ENCODE measurements at regions not wholly inside any gene's neighbourhood (a gene's known extent, or its start where the extent isn't known, plus 50 kb on each side); places are given as distances from the start of the nearest gene placed in this dataset.

DNA sequence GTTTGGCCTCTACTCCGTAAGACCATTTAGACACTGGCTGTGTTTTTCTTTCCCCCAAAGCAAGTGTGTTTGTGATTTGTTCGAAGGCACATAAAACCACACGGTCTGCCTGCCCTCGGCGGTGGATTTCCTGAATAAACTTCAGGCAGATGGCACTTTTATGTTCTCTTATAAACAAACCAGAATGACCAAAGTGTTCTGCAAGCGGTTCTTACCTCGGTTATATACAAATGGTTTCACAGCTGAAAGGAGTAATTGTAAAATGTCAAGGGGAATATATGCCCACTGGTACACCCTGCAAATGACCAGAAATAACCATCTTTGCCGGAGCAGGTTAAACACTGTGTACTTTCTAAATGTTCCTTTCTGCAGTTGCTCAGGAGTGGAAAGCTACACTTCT is 1475.8 kb upstream of the TMEM132C start:
- no peak overlapping the region for H3K27ac ChIP-seq (ENCODE audit: control insufficient read depth, insufficient read depth)
- no peaks in the 10 kb centered on the region for H3K9me3 ChIP-seq (replicated peaks; ENCODE audit: control insufficient read depth, insufficient read depth, low read length)
- BruUV-seq (replicated peaks): no TSS peak
- H3K4me2 ChIP-seq (ENCODE audit: control insufficient read depth, insufficient read depth): no peak overlapping the region
- intact Hi-C loops (cut with micrococcal nuclease; ENCODE audit: unreplicated experiment): no loop called here
- in situ Hi-C loops (cut with MboI): no loop called here
- ATAC-seq (no peak), DNase-seq (ENCODE audit: low read depth, low spot score) (no peak), FAIRE-seq (no peak)
- H3K79me2 ChIP-seq (ENCODE audit: control insufficient read depth, insufficient read depth, low read length): no peaks in the 10 kb centered on the region
- 56% methylated on average over 8 of the region's 8 CpGs for WGBS (ENCODE audit: insufficient coverage, insufficient replicate concordance, low lambda C conversion rate, missing lambda C conversion rate)
- H3K36me3 ChIP-seq (ENCODE audit: control insufficient read depth in 2 of 2, insufficient read depth in 2 of 2, low read length in 1 of 2): no peaks in the 10 kb centered on the region
- no peaks in the 10 kb centered on the region for H4K20me1 ChIP-seq (ENCODE audit: control insufficient read depth, insufficient read depth)
- no peaks in the 10 kb centered on the region for H3K27me3 ChIP-seq (replicated peaks in 1 of 2; ENCODE audit: control insufficient read depth in 2 of 2, insufficient read depth in 2 of 2, low read length in 1 of 2)
- SMC1A ChIA-PET (ENCODE audit: uncharacterized antibody, unreplicated experiment): no interaction called here
- no peaks in the 10 kb centered on the region for H3K4me1 ChIP-seq (ENCODE audit: control insufficient read depth, insufficient read depth, low read length)
- no peak overlapping the region for H2AFZ ChIP-seq (ENCODE audit: control insufficient read depth, low read depth, low read length)
- CTCF ChIA-PET: no interaction called here
- RAD21 ChIA-PET (ENCODE audit: unreplicated experiment): no interaction called here
- no peak overlapping the region for H3K4me3 ChIP-seq
- TF ChIP-seq FOS (IDR thresholded peaks at IDR 0.05; ENCODE audit: borderline replicate concordance, extremely low read depth, insufficient read length) (no peak), STAT1 (conservative IDR thresholded peaks at IDR 0.05) (no peak), USF2 (IDR thresholded peaks at IDR 0.05; ENCODE audit: borderline replicate concordance, low read depth, low read length) (no peak), SMARCA5 (IDR thresholded peaks at IDR 0.05) (no peak), KLF5 (IDR thresholded peaks at IDR 0.05; ENCODE audit: partially characterized antibody) (no peak)
- H3K9ac ChIP-seq (ENCODE audit: control insufficient read depth, insufficient read depth, low read length): no peak overlapping the region
- POLR2A ChIA-PET: no interaction called here

- H3K4me1 ChIP-seq (ENCODE audit: control insufficient read depth, insufficient read depth, low read length): no peaks in the 10 kb centered on the region
- no peaks in the 10 kb centered on the region for H3K36me3 ChIP-seq (ENCODE audit: control insufficient read depth in 2 of 2, insufficient read depth in 2 of 2, low read length in 1 of 2)
- no peak for FAIRE-seq
- BruUV-seq (replicated peaks): no TSS peak
- no peak overlapping the region for H3K4me3 ChIP-seq
- no peaks in the 10 kb centered on the region for H3K27me3 ChIP-seq (replicated peaks in 1 of 2; ENCODE audit: control insufficient read depth in 2 of 2, insufficient read depth in 2 of 2, low read length in 1 of 2)
- ChIA-PET CTCF (no interaction called here), POLR2A (no interaction called here), SMC1A (ENCODE audit: uncharacterized antibody, unreplicated experiment) (no interaction called here), RAD21 (ENCODE audit: unreplicated experiment) (no interaction called here)
- in situ Hi-C loops (cut with MboI) (no loop called here), intact Hi-C loops (cut with micrococcal nuclease; ENCODE audit: unreplicated experiment) (no loop called here)
- H3K27ac ChIP-seq (ENCODE audit: control insufficient read depth, insufficient read depth): no peak overlapping the region
- H3K9ac ChIP-seq (ENCODE audit: control insufficient read depth, insufficient read depth, low read length): no peak overlapping the region
- no peak for ATAC-seq
- H2AFZ ChIP-seq (ENCODE audit: control insufficient read depth, low read depth, low read length): no peak overlapping the region
- H4K20me1 ChIP-seq (ENCODE audit: control insufficient read depth, insufficient read depth): no peaks in the 10 kb centered on the region
- H3K9me3 ChIP-seq (replicated peaks; ENCODE audit: control insufficient read depth, insufficient read depth, low read length): no peaks in the 10 kb centered on the region
- TF ChIP-seq ATF7 (IDR thresholded peaks at IDR 0.05; ENCODE audit: low read depth) (no peak), ZNF274 (IDR thresholded peaks at IDR 0.05; ENCODE audit: insufficient read depth, insufficient read length) (no peak), CBX3 (IDR thresholded peaks at IDR 0.05; ENCODE audit: borderline replicate concordance, low read depth) (no peak), TCF12 (IDR thresholded peaks at IDR 0.05; ENCODE audit: low read depth, low read length) (no peak), MXI1 (IDR thresholded peaks at IDR 0.05; ENCODE audit: low read depth, low read length) (no peak), KDM1A (IDR thresholded peaks at IDR 0.05; ENCODE audit: borderline replicate concordance) (no peak), MEF2A (IDR thresholded peaks at IDR 0.05; ENCODE audit: insufficient read depth, low read depth, low read length) (no peak), BMI1 (IDR thresholded peaks at IDR 0.05; ENCODE audit: borderline replicate concordance) (no peak), ZNF217 (IDR thresholded peaks at IDR 0.05) (no peak)
- TF ChIP-seq, protein P1, sequence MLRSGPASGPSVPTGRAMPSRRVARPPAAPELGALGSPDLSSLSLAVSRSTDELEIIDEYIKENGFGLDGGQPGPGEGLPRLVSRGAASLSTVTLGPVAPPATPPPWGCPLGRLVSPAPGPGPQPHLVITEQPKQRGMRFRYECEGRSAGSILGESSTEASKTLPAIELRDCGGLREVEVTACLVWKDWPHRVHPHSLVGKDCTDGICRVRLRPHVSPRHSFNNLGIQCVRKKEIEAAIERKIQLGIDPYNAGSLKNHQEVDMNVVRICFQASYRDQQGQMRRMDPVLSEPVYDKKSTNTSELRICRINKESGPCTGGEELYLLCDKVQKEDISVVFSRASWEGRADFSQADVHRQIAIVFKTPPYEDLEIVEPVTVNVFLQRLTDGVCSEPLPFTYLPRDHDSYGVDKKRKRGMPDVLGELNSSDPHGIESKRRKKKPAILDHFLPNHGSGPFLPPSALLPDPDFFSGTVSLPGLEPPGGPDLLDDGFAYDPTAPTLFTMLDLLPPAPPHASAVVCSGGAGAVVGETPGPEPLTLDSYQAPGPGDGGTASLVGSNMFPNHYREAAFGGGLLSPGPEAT (IDR thresholded peaks at IDR 0.05; ENCODE audit: low read depth): no peak
- TF ChIP-seq, protein P2, sequence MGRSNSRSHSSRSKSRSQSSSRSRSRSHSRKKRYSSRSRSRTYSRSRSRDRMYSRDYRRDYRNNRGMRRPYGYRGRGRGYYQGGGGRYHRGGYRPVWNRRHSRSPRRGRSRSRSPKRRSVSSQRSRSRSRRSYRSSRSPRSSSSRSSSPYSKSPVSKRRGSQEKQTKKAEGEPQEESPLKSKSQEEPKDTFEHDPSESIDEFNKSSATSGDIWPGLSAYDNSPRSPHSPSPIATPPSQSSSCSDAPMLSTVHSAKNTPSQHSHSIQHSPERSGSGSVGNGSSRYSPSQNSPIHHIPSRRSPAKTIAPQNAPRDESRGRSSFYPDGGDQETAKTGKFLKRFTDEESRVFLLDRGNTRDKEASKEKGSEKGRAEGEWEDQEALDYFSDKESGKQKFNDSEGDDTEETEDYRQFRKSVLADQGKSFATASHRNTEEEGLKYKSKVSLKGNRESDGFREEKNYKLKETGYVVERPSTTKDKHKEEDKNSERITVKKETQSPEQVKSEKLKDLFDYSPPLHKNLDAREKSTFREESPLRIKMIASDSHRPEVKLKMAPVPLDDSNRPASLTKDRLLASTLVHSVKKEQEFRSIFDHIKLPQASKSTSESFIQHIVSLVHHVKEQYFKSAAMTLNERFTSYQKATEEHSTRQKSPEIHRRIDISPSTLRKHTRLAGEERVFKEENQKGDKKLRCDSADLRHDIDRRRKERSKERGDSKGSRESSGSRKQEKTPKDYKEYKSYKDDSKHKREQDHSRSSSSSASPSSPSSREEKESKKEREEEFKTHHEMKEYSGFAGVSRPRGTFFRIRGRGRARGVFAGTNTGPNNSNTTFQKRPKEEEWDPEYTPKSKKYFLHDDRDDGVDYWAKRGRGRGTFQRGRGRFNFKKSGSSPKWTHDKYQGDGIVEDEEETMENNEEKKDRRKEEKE (IDR thresholded peaks at IDR 0.05): no peak
- no peak overlapping the region for H3K4me2 ChIP-seq (ENCODE audit: control insufficient read depth, insufficient read depth)
- no peak for DNase-seq (ENCODE audit: low read depth, low spot score)
- no peaks in the 10 kb centered on the region for H3K79me2 ChIP-seq (ENCODE audit: control insufficient read depth, insufficient read depth, low read length)
- WGBS (ENCODE audit: insufficient coverage, insufficient replicate concordance, low lambda C conversion rate, missing lambda C conversion rate): 57% methylated on average over 6 of the region's 6 CpGs
Measured at GRCh38 chr12:126792411-126792810, 1474.6 kb upstream of the TMEM132C start.
